ENCODE measurements at regions not wholly inside any gene's neighbourhood (a gene's known extent, or its start where the extent isn't known, plus 50 kb on each side); places are given as distances from the start of the nearest gene placed in this dataset.

DNA sequence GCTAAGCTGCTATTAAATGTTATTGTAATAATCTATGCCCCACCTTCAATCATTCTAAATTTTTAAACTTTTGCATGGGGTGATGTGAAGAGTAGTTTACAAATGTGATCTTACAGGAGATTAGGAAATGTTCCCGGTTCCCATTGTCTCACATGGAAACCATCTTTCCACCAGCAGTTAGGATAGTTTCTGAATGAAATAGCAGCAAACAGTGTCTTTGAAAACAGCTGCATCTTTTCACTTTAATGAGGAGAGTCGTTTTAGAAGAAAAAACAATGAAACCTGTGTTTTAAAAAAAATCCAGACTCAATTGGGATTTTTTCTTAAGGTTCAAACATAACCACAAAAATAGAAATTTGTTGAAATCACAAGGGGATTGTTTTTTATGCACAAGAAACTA is 134.2 kb downstream of the TLR5 start:
- no peak for TF ChIP-seq EGR1 (IDR thresholded peaks at IDR 0.05)
- TF ChIP-seq, protein P1, sequence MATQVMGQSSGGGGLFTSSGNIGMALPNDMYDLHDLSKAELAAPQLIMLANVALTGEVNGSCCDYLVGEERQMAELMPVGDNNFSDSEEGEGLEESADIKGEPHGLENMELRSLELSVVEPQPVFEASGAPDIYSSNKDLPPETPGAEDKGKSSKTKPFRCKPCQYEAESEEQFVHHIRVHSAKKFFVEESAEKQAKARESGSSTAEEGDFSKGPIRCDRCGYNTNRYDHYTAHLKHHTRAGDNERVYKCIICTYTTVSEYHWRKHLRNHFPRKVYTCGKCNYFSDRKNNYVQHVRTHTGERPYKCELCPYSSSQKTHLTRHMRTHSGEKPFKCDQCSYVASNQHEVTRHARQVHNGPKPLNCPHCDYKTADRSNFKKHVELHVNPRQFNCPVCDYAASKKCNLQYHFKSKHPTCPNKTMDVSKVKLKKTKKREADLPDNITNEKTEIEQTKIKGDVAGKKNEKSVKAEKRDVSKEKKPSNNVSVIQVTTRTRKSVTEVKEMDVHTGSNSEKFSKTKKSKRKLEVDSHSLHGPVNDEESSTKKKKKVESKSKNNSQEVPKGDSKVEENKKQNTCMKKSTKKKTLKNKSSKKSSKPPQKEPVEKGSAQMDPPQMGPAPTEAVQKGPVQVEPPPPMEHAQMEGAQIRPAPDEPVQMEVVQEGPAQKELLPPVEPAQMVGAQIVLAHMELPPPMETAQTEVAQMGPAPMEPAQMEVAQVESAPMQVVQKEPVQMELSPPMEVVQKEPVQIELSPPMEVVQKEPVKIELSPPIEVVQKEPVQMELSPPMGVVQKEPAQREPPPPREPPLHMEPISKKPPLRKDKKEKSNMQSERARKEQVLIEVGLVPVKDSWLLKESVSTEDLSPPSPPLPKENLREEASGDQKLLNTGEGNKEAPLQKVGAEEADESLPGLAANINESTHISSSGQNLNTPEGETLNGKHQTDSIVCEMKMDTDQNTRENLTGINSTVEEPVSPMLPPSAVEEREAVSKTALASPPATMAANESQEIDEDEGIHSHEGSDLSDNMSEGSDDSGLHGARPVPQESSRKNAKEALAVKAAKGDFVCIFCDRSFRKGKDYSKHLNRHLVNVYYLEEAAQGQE (IDR thresholded peaks at IDR 0.05; ENCODE audit: low read depth) = no peak
- no peak for TF ChIP-seq CEBPB (IDR thresholded peaks at IDR 0.05)
- TF ChIP-seq, protein P2, sequence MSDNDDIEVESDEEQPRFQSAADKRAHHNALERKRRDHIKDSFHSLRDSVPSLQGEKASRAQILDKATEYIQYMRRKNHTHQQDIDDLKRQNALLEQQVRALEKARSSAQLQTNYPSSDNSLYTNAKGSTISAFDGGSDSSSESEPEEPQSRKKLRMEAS (IDR thresholded peaks at IDR 0.05) = no peak
- no peak for TF ChIP-seq FOXM1 (IDR thresholded peaks at IDR 0.05; ENCODE audit: borderline replicate concordance, low read depth)
- TF ChIP-seq CREB1 (IDR thresholded peaks at IDR 0.05; ENCODE audit: low read depth) = no peak
- no peak for TF ChIP-seq TAF1 (IDR thresholded peaks at IDR 0.05; ENCODE audit: low read depth)
- TF ChIP-seq EP300 (IDR thresholded peaks at IDR 0.05; ENCODE audit: borderline replicate concordance) = no peak
- TF ChIP-seq TEAD4 (IDR thresholded peaks at IDR 0.05) = no peak
- TF ChIP-seq YY1 (IDR thresholded peaks at IDR 0.05; ENCODE audit: low read depth) = no peak
- TF ChIP-seq RAD21 (IDR thresholded peaks at IDR 0.05; ENCODE audit: low read depth) = no peak
- TF ChIP-seq NFIC (IDR thresholded peaks at IDR 0.05) = no peak
- TF ChIP-seq, protein P3, sequence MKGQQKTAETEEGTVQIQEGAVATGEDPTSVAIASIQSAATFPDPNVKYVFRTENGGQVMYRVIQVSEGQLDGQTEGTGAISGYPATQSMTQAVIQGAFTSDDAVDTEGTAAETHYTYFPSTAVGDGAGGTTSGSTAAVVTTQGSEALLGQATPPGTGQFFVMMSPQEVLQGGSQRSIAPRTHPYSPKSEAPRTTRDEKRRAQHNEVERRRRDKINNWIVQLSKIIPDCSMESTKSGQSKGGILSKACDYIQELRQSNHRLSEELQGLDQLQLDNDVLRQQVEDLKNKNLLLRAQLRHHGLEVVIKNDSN (IDR thresholded peaks at IDR 0.05) = no peak
- no peak for TF ChIP-seq ZBTB7A (IDR thresholded peaks at IDR 0.05; ENCODE audit: low read depth)
